ENCODE measurements at regions not wholly inside any gene's neighbourhood (a gene's known extent, or its start where the extent isn't known, plus 50 kb on each side); places are given as distances from the start of the nearest gene placed in this dataset.

GRCh38 chr2:155958834-155959233 is 373.7 kb downstream of the NR4A2 start:
- intact Hi-C loops (cut with DNase I) = no loop called here

GRCh38 chr2:155947069-155947468 is 385.5 kb downstream of the NR4A2 start:
- no peak for ATAC-seq
- H3K36me3 ChIP-seq = no peaks in the 10 kb centered on the region
- no peak for TF ChIP-seq CTCF (IDR thresholded peaks at IDR 0.05)
- H3K27ac ChIP-seq = no peak overlapping the region
- no peaks in the 10 kb centered on the region for H3K9me3 ChIP-seq
- H3K4me1 ChIP-seq = no peaks in the 10 kb centered on the region
- no peaks in the 10 kb centered on the region for H3K27me3 ChIP-seq
- H3K4me3 ChIP-seq = no peak overlapping the region
- intact Hi-C loops (cut with DNase I) = no loop called here
- no peak for DNase-seq

More at GRCh38 chr2:155958834-155959233, 373.7 kb downstream of the NR4A2 start:
- DNase-seq (no peak), ATAC-seq (peak; percentile 55)
- Histone ChIP-seq H3K4me3 (no peak overlapping the region), H3K9me3 (no peaks in the 10 kb centered on the region), H3K27ac (no peak overlapping the region), H3K4me1 (no peaks in the 10 kb centered on the region), H3K36me3 (no peaks in the 10 kb centered on the region), H3K27me3 (no peaks in the 10 kb centered on the region)
- no peak for TF ChIP-seq CTCF (IDR thresholded peaks at IDR 0.05)

GRCh38 chr2:155944218-155944617 is 388.3 kb downstream of the NR4A2 start:
- intact Hi-C loops (cut with DNase I) = no loop called here

GRCh38 chr2:155930312-155930711 is 402.2 kb downstream of the NR4A2 start:
- intact Hi-C loops (cut with DNase I) = no loop called here

More at GRCh38 chr2:155944218-155944617, 388.3 kb downstream of the NR4A2 start:
- H3K27me3 ChIP-seq = no peaks in the 10 kb centered on the region
- no peak overlapping the region for H3K27ac ChIP-seq
- H3K4me3 ChIP-seq = no peak overlapping the region
- ATAC-seq (no peak), DNase-seq (no peak)
- H3K9me3 ChIP-seq = no peaks in the 10 kb centered on the region
- H3K4me1 ChIP-seq = no peaks in the 10 kb centered on the region
- TF ChIP-seq CTCF (IDR thresholded peaks at IDR 0.05) = no peak
- no peaks in the 10 kb centered on the region for H3K36me3 ChIP-seq

GRCh38 chr2:155917380-155917779 is 415.1 kb downstream of the NR4A2 start:
- no peaks in the 10 kb centered on the region for H3K36me3 ChIP-seq
- ATAC-seq (no peak), DNase-seq (no peak)

More at GRCh38 chr2:155930312-155930711, 402.2 kb downstream of the NR4A2 start:
- TF ChIP-seq CTCF (IDR thresholded peaks at IDR 0.05) = no peak
- ATAC-seq = no peak
- Histone ChIP-seq H3K4me3 (no peak overlapping the region), H3K36me3 (no peaks in the 10 kb centered on the region), H3K27ac (no peak overlapping the region), H3K9me3 (no peaks in the 10 kb centered on the region), H3K4me1 (no peaks in the 10 kb centered on the region), H3K27me3 (no peaks in the 10 kb centered on the region)
- no peak for DNase-seq

More at GRCh38 chr2:155917380-155917779, 415.1 kb downstream of the NR4A2 start:
- no peaks in the 10 kb centered on the region for H3K9me3 ChIP-seq
- no peak for TF ChIP-seq CTCF (IDR thresholded peaks at IDR 0.05)
- no peak overlapping the region for H3K4me3 ChIP-seq
- no peaks in the 10 kb centered on the region for H3K4me1 ChIP-seq
- H3K27ac ChIP-seq = no peak overlapping the region
- intact Hi-C loops (cut with DNase I) = no loop called here
- no peaks in the 10 kb centered on the region for H3K27me3 ChIP-seq

Measured in upper lobe of right lung (tissue), 1 donor.